ENCODE measurements at regions not wholly inside any gene's neighbourhood (a gene's known extent, or its start where the extent isn't known, plus 50 kb on each side); places are given as distances from the start of the nearest gene placed in this dataset.

GRCh38 chr7:47039089-47039648, 542.7 kb downstream of the TNS3 start:
- DNase-seq = no peak

- DNase-seq = no peak
These were observed 543.3 kb downstream of the TNS3 start for GRCh38 chr7:47038621-47039020.

GRCh38 chr7:47037607-47038006, 544.3 kb downstream of the TNS3 start:
- DNase-seq = no peak

- DNase-seq = no peak
These were observed 545.0 kb downstream of the TNS3 start for GRCh38 chr7:47036909-47037308.

GRCh38 chr7:47035522-47035921, 546.4 kb downstream of the TNS3 start:
- DNase-seq = no peak

- no peak for DNase-seq
These were observed 547.7 kb downstream of the TNS3 start for GRCh38 chr7:47034180-47034579.

- DNase-seq = no peak
These were observed 549.4 kb downstream of the TNS3 start for GRCh38 chr7:47032536-47032908.

- no peak for DNase-seq
These were observed 550.0 kb downstream of the TNS3 start for GRCh38 chr7:47031786-47032535.

GRCh38 chr7:47028284-47028683, 553.6 kb downstream of the TNS3 start:
- DNase-seq = no peak

GRCh38 chr7:47027695-47028240, 554.1 kb downstream of the TNS3 start:
- DNase-seq = no peak

- DNase-seq = no peak
These were observed 555.0 kb downstream of the TNS3 start for GRCh38 chr7:47026780-47027361.

- DNase-seq = no peak
These were observed 556.9 kb downstream of the TNS3 start for GRCh38 chr7:47024991-47025390.

- DNase-seq = no peak
These were observed 573.5 kb downstream of the TNS3 start for GRCh38 chr7:47008461-47008860.

GRCh38 chr7:47007471-47007870, 574.4 kb downstream of the TNS3 start:
- no peak for DNase-seq

GRCh38 chr7:47000561-47000960, 581.4 kb downstream of the TNS3 start:
- DNase-seq = no peak

GRCh38 chr7:46999866-47000265, 582.0 kb downstream of the TNS3 start:
- no peak for DNase-seq

- DNase-seq = no peak
These were observed 584.9 kb downstream of the TNS3 start for GRCh38 chr7:46996972-46997371.

- DNase-seq = no peak
These were observed 588.5 kb downstream of the TNS3 start for GRCh38 chr7:46993396-46993795.

GRCh38 chr7:46990761-46991160, 591.1 kb downstream of the TNS3 start:
- DNase-seq = no peak

- no peak for DNase-seq
These were observed 592.7 kb downstream of the TNS3 start for GRCh38 chr7:46989247-46989646.

- no peak for DNase-seq
These were observed 599.0 kb downstream of the TNS3 start for GRCh38 chr7:46982928-46983327.

- no peak for DNase-seq
These were observed 602.5 kb downstream of the TNS3 start for GRCh38 chr7:46979439-46979838.

GRCh38 chr7:46975493-46975892, 606.4 kb downstream of the TNS3 start:
- no peak for DNase-seq

GRCh38 chr7:46972205-46972604, 609.7 kb downstream of the TNS3 start:
- DNase-seq = no peak
